NCI-H82 treated with DMSO at 0.1 percent for 48 hours (cell line): ENCODE measurements at regions not wholly inside any gene's neighbourhood (a gene's known extent, or its start where the extent isn't known, plus 50 kb on each side); places are given as distances from the start of the nearest gene placed in this dataset.
A peak's percentile ranks its signal among the peaks of the same experiment; 100 is the strongest.
"Not testable (repeated sequence)": the region's sequence is repeated elsewhere in the genome, so short reads cannot be mapped to it uniquely, and the experiment has no call there.

Source experiments
- DNase-seq: peaks from one replicate; lab custom pipeline; 2025; ENCODE audit not compliant: unreplicated experiment; lab: John Stamatoyannopoulos, UW

GRCh38 chr4:131883181-131883580 is 1265.9 kb upstream of the PCDH10 start:
- not testable (repeated sequence) for DNase-seq

- DNase-seq: not testable (repeated sequence)
Observed at GRCh38 chr4:131925662-131926061, 1223.4 kb upstream of the PCDH10 start.

GRCh38 chr4:131967646-131968045 is 1181.4 kb upstream of the PCDH10 start:
- DNase-seq: not testable (repeated sequence)

GRCh38 chr4:131974730-131975129 is 1174.4 kb upstream of the PCDH10 start:
- no peak for DNase-seq

GRCh38 chr4:131975276-131976132 is 1173.6 kb upstream of the PCDH10 start:
- DNase-seq: not testable (repeated sequence)

GRCh38 chr4:131976133-131977002 is 1172.7 kb upstream of the PCDH10 start:
- not testable (repeated sequence) for DNase-seq

- no peak for DNase-seq
Observed at GRCh38 chr4:131978120-131978519, 1171.0 kb upstream of the PCDH10 start.

- no peak for DNase-seq
Observed at GRCh38 chr4:131989576-131989975, 1159.5 kb upstream of the PCDH10 start.

GRCh38 chr4:132001542-132001941 is 1147.6 kb upstream of the PCDH10 start:
- no peak for DNase-seq

- peak; percentile 96 for DNase-seq
Observed at GRCh38 chr4:132003593-132003992, 1145.5 kb upstream of the PCDH10 start.

- DNase-seq: no peak
Observed at GRCh38 chr4:132015321-132015720, 1133.8 kb upstream of the PCDH10 start.

GRCh38 chr4:132016703-132017350 is 1132.3 kb upstream of the PCDH10 start:
- DNase-seq: no peak

GRCh38 chr4:132026166-132026565 is 1122.9 kb upstream of the PCDH10 start:
- DNase-seq: peak; percentile 8

- no peak for DNase-seq
Observed at GRCh38 chr4:132026816-132027215, 1122.3 kb upstream of the PCDH10 start.

- DNase-seq: peak; percentile 45
Observed at GRCh38 chr4:132056496-132056895, 1092.6 kb upstream of the PCDH10 start.

GRCh38 chr4:132059227-132059626 is 1089.9 kb upstream of the PCDH10 start:
- no peak for DNase-seq

- no peak for DNase-seq
Observed at GRCh38 chr4:132062611-132063239, 1086.4 kb upstream of the PCDH10 start.

- no peak for DNase-seq
Observed at GRCh38 chr4:132063829-132064228, 1085.3 kb upstream of the PCDH10 start.

GRCh38 chr4:132065940-132066495 is 1083.1 kb upstream of the PCDH10 start:
- DNase-seq: no peak

- DNase-seq: no peak
Observed at GRCh38 chr4:132071815-132072214, 1077.3 kb upstream of the PCDH10 start.

- no peak for DNase-seq
Observed at GRCh38 chr4:132076829-132077228, 1072.3 kb upstream of the PCDH10 start.
